Stromal cell of bone marrow (primary cell): ENCODE measurements at regions not wholly inside any gene's neighbourhood (a gene's known extent, or its start where the extent isn't known, plus 50 kb on each side); places are given as distances from the start of the nearest gene placed in this dataset.
A peak's percentile ranks its signal among the peaks of the same experiment; 100 is the strongest.

Experiments
- DNase-seq: peaks from one replicate; pipeline ENCODE4 v3.0.0-alpha.2; 2012; ENCODE audit warnings: low read depth

GRCh38 chr15:29208836-29209235, 60.8 kb downstream of the NSMCE3 start:
- DNase-seq = no peak

- no peak for DNase-seq
These were observed 61.3 kb downstream of the NSMCE3 start for GRCh38 chr15:29208352-29208751.

GRCh38 chr15:29207758-29208108, 61.9 kb downstream of the NSMCE3 start:
- no peak for DNase-seq

GRCh38 chr15:29207027-29207757, 62.4 kb downstream of the NSMCE3 start:
- no peak for DNase-seq

- DNase-seq = no peak
These were observed 64.4 kb downstream of the NSMCE3 start for GRCh38 chr15:29205186-29205585.

- no peak for DNase-seq
These were observed 65.3 kb downstream of the NSMCE3 start for GRCh38 chr15:29204369-29204755.

- DNase-seq = no peak
These were observed 65.8 kb downstream of the NSMCE3 start for GRCh38 chr15:29203718-29204368.

GRCh38 chr15:29196722-29197121, 72.9 kb downstream of the NSMCE3 start:
- no peak for DNase-seq

GRCh38 chr15:29196290-29196689, 73.3 kb downstream of the NSMCE3 start:
- no peak for DNase-seq

GRCh38 chr15:29194866-29195265, 74.8 kb downstream of the NSMCE3 start:
- no peak for DNase-seq

GRCh38 chr15:29183071-29183831, 86.4 kb downstream of the NSMCE3 start:
- peak; percentile 12 for DNase-seq

GRCh38 chr15:29182590-29182989, 87.0 kb downstream of the NSMCE3 start:
- no peak for DNase-seq

- DNase-seq = no peak
These were observed 96.6 kb downstream of the NSMCE3 start for GRCh38 chr15:29172742-29173725.

GRCh38 chr15:29170521-29170920, 99.1 kb downstream of the NSMCE3 start:
- DNase-seq = no peak
